ENCODE measurements at regions not wholly inside any gene's neighbourhood (a gene's known extent, or its start where the extent isn't known, plus 50 kb on each side); places are given as distances from the start of the nearest gene placed in this dataset.
A peak's percentile ranks its signal among the peaks of the same experiment; 100 is the strongest.

DNA sequence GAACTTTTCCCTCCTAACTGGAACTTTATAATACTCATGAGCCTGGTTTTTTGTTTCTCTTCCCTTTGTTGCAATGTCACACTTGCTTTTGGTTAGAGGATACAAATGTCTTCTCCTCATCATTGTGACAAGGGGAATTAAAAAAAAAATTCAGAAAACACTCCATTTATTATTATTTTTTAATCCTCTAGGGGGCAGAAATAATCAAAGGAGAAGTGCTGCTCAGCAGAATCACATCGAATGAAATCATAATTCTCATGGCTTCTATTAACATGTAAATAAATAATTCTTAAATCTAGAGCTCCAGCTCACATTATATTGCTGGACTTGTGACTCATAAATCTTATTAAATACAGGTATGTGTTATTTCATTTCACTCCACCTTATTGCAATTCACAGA, 273.8 kb downstream of the TRIB2 start:
- intact Hi-C loops (cut with DNase I, micrococcal nuclease): no loop called here
- ATAC-seq: no peak
- no peak for DNase-seq

DNA sequence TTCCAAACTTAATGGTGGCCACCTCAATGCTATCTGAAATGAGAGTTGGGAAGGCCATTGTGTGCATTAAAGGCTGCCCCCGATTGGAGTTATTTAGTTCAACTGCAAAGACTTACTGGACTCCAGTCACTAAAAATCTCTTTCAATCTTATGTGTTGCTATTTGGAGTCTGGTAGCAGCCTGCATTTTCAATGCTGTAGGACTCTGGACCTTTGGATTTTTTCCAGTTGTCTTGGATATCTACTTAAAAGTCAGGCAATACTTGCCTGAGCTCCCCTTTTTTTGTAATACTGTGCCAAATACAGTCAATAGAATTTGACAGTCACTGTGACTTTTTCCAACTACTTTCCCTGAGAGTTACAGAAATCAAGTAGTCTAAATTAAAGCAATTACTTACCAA, 281.9 kb downstream of the TRIB2 start:
- intact Hi-C loops (cut with DNase I, micrococcal nuclease): no loop called here
- ATAC-seq: no peak

DNA sequence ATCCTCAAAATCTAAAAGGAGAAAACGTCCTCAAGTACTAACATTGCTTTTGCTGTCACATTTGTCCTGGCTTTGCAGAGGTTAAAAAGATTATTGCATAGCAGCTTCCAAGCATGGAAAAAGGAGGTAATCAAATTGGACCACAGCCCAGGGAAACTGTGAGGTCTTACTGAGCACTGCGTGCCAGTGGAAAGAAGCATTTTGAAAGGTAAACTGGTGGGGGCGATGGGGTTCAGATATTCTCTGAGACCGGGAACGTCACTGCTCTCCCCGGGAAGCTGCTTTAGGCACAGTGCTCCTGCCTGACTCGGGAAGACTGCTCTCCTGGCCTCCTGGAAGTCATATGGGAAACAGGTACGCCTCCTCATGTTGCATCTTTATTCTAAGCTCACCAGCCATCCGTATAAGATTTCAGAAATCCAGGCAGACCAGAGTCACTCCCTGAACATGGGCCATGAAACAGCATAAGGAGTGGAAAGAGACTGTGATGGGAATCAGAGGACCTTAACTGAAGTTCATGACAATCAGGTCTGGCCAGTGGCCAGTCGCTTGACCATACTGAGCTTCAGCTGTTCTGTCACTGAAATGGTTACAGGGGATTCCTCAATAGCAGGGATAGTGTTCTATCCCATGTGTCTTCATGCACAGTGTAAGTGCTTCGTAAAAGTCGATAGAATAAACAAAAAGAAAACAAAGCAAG, 284.1 kb downstream of the TRIB2 start:
- no peak for ATAC-seq
- no peak for DNase-seq
- intact Hi-C loops (cut with DNase I, micrococcal nuclease): loop anchor here in 1 of 2 donors (10.0 kb wide), 2 partner anchors 276 to 1136 kb away; no protein-coding TSS in a partner anchor

More for the DNA sequence above, 281.9 kb downstream of the TRIB2 start:
- DNase-seq: no peak

DNA sequence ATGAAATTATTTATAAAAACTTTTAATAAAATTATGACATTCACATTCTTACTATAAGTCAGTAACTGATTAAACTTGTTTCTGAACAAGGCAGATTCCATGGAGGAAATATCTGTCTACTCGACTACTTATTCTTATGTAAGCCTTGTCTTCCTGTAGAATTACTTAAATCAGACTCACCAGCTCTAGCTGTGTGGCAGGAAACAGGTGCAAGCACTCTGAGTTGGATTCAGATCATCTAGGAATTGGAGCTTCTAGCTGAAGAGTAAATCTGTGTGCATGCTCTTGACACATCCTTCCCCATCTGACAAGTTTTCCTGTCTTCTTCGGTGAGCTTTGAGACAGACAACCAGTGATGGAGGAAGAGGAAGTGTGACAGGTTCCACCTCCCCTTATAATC, 284.7 kb downstream of the TRIB2 start:
- intact Hi-C loops (cut with DNase I, micrococcal nuclease): loop anchor here in 1 of 2 donors (10.0 kb wide), 2 partner anchors 277 to 1137 kb away; no protein-coding TSS in a partner anchor
- DNase-seq (no peak), ATAC-seq (no peak)

DNA sequence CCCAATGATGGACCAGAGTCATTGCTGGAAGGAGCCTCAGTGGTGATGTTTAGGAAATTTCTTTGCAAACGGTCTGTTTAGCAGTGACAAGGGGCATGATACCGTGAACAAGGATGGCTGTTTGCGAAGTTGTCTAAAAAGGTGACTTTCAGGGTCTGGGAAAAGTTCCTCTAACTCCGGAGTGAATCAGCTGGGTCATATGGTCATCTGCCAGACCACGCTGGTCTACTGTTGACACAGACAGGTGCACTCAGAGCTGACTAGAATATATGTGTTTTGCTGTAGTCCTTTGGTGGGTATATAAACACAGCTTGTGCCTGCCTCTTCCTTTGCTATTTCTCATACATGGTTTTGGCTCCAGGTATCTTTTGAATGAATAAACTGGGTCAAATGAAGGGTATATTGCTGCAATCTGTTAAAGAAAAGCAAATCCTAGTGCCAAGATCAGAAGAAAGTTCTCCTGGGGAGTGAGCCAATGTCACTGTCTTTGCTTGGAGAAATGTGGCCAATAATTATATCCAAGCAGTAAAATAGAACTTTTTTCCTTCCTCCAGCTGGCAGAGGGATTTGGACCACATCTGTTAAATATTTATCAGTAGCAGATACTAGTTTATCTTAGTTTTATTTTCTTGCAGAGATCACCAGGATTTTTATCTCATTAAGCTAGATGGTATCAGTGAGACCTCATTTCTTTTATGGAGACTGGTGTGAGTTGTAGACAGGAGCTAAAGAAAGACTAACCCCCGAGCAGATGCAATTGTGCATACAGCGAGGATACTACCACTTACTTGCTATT, 286.0 kb downstream of the TRIB2 start:
- no peak for DNase-seq
- intact Hi-C loops (cut with DNase I, micrococcal nuclease): loop anchor here in 1 of 2 donors (10.0 kb wide), 2 partner anchors 278 to 1138 kb away; no protein-coding TSS in a partner anchor

DNA sequence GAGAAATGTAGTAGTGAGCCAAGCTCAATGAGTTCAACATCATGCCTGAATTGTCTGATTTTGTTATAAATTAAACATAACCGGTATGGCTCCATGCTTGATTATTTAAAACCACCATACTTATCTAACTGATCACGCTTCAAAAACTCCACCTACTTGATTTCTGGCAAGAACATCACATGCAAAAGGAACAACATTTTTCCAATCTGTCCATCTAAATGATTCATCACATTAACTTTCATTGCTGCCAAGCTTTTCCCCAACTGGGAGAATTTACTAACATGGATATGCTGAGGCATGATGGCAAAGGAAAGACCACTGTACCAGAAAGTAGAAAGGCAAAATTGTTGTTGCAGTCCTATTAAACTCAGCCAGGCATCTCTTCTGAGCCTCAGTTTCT, 286.8 kb downstream of the TRIB2 start:
- intact Hi-C loops (cut with DNase I, micrococcal nuclease): loop anchor here in 1 of 2 donors (10.0 kb wide), 2 partner anchors 279 to 1139 kb away; no protein-coding TSS in a partner anchor
- DNase-seq (no peak), ATAC-seq (no peak)

More for the DNA sequence above, 286.0 kb downstream of the TRIB2 start:
- no peak for ATAC-seq

DNA sequence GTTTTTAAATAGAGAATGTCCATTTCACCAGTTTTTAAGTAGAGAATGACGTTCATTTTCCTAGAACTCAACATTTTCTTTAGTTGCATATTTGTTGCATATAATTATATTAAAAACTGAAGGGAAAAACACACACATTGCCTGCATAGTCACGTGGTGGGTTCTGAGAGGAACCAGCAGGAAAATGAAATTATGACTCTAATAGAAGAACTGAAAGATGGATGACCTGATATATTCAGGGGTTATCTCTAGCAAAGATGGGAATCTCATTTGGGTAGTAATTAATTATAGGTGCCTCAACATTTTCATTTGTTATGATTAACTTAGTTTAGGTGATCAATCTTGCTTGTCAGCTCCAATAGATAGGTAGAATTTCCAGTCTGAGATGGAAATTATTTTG, 288.3 kb downstream of the TRIB2 start:
- ATAC-seq (no peak), DNase-seq (no peak)
- intact Hi-C loops (cut with DNase I, micrococcal nuclease): loop anchor here in 1 of 2 donors (10.0 kb wide), 2 partner anchors 280 to 1140 kb away; no protein-coding TSS in a partner anchor

DNA sequence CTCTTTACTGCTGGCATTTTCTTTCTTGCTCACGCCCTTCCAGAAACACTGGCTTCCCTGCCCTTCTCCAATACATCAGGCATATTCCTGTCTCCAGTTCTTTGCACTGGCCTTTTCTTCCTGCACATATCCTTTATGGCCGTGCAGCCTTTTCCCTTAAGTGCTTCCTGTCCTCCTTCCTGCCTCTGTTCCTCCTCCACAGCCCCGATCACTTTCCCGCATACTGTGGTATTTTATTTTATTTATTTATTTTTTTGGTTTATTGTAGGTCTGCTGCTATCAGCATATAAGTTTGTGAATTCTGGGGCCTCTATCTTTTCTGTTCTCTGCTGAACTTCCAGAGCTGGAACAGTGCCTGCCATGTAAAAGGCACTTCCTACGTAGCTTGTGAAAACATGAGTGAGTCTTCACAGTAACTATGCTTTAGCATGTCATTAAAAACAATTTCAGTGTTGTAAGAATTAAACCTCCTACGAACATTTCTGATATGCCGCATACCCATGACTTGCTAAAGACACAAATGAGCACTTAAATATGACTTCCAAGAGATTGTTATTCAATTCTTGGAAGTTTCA, 289.1 kb downstream of the TRIB2 start:
- no peak for DNase-seq
- no peak for ATAC-seq
- intact Hi-C loops (cut with DNase I, micrococcal nuclease): loop anchor here in 1 of 2 donors (10.0 kb wide), 2 partner anchors 281 to 1141 kb away; no protein-coding TSS in a partner anchor

DNA sequence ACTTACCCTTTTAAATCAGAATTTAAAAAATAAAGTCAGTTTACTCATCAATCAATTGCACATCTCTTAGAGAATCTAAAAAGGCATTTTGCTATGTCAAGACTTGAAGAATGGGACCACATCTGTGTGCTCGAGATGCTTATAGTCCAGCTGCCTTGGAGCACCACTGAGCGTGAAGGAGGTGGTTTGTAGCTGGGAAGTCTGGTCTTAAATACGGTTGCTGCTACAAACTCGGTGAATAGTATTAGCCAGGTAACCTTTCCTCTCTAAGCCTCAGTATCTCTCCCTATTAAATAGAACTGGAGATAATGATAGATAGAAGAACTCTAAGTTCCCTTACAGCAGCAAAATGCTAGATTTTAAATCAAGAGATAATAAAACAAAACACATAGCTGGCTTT, 289.7 kb downstream of the TRIB2 start:
- DNase-seq: no peak
- intact Hi-C loops (cut with DNase I, micrococcal nuclease): loop anchor here in 1 of 2 donors (10.0 kb wide), 2 partner anchors 282 to 1142 kb away; no protein-coding TSS in a partner anchor

DNA sequence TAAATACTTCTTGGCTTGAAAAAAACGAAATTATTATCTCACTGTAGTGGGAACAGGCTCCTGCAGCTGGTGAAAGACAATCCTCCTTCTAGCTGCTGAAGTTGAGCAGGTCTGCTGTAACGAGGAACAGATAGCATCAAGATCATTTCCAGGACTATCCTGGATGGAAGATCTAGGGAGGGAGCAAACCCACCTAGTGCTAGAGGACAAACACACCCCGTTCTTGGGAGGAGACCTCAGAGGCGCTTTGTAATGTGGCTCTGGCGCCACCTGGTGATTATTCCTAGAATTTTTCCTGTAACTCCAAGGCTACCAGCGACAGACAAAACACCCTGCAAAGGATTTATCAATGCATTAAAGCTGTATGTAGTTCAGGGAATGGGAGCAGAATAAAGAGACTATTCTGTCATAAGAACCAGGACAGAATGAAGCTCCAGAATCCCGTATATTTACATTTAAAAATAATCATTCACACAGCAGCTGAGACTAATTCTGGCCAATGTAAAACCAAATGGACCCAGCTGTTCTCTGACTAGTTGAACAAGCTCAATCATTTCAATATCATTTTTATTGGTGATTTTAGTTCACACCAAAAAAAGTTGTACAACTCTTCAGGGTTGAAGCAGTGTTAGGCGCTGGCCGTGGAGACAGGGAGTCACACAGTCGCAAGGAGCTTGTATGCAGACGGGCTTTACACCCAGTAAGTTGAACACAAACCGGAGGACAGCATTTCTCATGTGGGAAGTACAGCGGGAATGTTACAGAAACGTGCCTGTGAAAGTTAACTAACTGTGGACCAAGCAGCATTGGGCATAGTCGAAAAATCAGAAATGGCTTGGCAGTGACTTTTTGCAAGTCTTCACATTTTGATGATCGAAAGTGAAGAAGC, 290.3 kb downstream of the TRIB2 start:
- intact Hi-C loops (cut with DNase I, micrococcal nuclease): loop anchor here in 1 of 2 donors (10.0 kb wide), 2 partner anchors 282 to 1142 kb away; no protein-coding TSS in a partner anchor
- peak; percentile 55 for ATAC-seq
- DNase-seq: peak; percentile 27 to 44

More for the DNA sequence above, 289.7 kb downstream of the TRIB2 start:
- ATAC-seq: no peak

DNA sequence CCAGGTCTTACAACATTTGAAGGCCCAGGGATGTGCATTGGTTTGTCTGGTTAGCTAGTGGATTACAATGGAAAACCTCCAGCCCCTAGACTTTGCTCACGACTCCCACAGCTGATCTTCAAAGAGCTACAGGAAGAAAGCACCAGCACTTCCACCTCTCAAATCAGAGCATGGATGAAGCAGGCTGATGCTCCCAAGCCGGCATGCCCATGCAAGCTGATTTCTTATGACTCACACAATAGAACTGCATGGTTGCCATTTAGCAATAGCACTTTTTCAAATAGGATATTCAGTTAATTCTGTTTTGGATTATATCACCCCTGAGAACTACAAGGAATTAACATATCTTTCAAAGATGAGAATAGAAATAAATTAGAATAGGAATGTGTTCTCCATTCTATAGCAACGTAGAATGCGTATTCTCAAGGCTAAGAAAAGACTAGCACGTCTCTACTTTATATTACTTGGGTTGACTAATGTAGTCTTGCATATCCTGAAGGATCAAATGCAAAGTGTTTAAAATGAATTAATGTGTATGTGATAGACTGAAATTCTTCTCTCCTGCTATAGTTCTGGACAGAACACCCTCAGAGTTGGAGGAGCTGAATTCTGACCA, 292.4 kb downstream of the TRIB2 start:
- DNase-seq (no peak), ATAC-seq (no peak)
- intact Hi-C loops (cut with DNase I, micrococcal nuclease): loop anchor here in 1 of 2 donors (10.0 kb wide), 2 partner anchors 284 to 1144 kb away; no protein-coding TSS in a partner anchor

DNA sequence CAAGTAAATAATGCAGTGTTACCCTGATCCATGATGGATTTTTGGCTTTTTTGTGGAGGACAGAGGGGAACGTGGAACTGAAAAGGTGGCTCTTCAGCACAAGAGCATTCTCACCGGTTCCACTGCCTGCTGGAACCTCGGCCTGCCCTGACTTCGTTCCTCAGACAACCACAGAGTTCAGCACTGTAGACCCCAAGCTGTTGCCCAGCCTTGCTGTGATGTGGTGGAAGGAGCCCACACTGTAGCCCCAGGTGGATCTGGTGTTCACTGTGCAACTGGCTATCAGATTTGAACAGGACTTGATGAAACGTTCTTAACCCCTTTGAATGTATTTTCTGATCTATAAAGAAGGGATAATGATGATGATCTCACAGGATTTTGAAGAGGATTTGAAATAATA, 293.5 kb downstream of the TRIB2 start:
- ATAC-seq: no peak
- no peak for DNase-seq
- intact Hi-C loops (cut with DNase I, micrococcal nuclease): no loop called here

DNA sequence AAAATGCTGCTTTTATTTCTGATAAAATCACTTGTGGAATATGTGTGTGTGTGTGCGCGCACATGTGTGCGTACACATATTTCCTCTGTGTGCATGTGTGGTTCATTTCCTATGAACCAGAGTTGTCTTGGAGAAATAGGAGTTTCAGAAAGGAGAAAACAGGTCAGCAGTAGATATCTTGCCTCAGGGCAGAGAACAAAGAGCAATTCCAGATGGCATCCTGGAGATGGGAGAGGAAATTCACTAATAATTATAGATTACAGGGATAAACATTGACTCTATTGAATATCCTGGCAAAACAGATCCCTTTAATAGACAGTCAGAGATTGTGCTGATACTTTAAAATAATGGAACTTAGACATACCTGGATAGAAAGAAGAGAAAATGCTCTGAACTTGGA, 298.0 kb downstream of the TRIB2 start:
- DNase-seq: no peak
- no peak for ATAC-seq
- intact Hi-C loops (cut with DNase I, micrococcal nuclease): no loop called here

DNA sequence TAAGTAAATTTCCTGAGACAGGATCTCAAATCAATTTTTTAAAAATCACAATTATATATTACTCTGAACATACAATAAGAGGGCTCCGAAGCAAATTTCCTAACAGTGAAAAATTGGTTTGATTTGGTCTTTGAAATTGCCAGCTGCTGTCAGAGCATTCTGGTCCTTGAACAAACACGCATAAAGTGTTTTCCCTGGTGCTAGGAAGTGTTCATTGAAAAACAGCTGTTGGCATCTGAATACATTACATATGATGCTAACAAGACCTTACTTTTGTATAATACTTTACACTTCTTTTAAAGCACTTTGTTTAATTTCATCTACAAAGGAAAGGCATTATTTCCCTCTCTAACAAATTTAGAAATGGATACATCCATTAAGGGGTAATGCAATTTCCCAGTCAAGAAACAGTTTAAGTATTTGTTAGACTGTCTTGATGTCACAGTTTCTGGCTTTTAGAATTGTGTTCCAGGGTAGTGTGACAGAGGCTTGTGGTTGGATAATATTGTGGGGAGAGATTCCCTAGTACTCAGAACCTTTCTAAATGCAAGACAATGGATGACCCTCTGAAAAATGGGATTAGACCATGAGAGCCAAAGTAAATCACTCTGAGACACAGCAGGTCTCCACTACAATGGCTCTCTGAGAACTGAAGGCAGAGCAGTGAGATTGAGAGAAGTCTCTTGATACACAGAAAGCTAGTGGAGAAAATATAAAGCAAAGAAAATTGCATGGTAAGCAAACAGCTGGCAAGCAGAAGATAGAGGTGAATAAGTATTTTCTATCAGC, 299.0 kb downstream of the TRIB2 start:
- no peak for ATAC-seq
- DNase-seq: no peak
- intact Hi-C loops (cut with DNase I, micrococcal nuclease): no loop called here

DNA sequence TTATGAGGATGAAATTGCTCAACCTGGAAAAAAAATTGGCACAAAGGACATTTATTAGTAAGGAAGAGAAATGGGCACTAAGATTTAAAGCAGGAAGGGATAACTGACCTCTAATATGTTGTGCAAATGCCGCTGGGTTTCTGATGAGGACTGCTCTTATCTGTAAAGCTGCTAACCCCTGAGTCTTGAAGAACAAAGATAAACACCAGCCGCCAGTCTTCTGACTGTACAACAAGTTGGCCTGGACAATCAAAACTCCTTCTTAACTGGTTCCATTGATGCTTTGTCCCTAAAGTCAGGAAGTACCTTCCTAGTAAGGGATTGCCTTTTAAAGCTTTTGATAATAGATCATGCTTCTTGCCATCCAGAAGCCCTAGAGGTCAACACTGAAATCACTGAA, 301.8 kb downstream of the TRIB2 start:
- intact Hi-C loops (cut with DNase I, micrococcal nuclease): no loop called here
- DNase-seq (no peak), ATAC-seq (no peak)

DNA sequence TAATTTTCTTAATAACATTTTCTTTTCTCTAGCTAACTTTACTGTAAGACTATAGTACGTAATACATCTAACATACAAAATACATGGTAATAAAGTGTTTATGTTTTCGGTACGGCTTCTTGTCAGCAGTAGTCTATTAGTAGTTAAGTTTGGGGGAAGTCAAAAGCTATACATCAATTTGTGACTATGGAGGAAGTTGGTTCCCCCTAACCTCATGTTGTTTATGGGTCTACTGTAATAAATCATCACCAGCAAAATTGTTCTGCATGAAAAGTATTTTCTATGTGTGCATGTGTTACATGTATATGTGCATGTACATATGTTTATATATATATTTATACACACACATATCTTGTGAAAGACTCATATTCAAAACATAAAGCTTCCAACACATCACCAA, 303.0 kb downstream of the TRIB2 start:
- no peak for ATAC-seq
- intact Hi-C loops (cut with DNase I, micrococcal nuclease): no loop called here
- no peak for DNase-seq

DNA sequence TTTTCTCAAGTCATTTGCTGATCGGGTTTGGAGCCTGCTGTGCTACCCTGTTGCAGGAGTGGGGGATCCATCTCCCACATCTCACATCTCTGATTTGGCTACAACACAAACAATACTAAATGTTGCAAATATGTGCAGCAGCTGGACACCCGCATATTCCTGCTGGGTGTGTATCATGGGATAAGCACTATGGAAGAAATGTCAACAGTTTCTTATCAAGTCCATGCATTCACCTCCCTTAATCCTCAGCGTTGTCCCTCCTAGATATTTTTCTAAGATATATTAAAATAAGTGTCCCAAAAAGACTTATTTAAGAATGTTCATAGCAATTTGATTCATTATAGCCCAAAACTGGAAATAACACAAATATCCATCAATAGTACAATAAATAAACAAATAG, 303.7 kb downstream of the TRIB2 start:
- no peak for ATAC-seq
- intact Hi-C loops (cut with DNase I, micrococcal nuclease): no loop called here

More for the DNA sequence above, 303.7 kb downstream of the TRIB2 start:
- DNase-seq: no peak

All from left colon (tissue), 2 donors.